ENCODE measurements at regions not wholly inside any gene's neighbourhood (a gene's known extent, or its start where the extent isn't known, plus 50 kb on each side); places are given as distances from the start of the nearest gene placed in this dataset.
"Not testable (repeated sequence)": the region's sequence is repeated elsewhere in the genome, so short reads cannot be mapped to it uniquely, and the experiment has no call there.

GRCh38 chr14:81605660-81606059, 72.0 kb upstream of the SEL1L start:
- BruUV-seq (replicated peaks): no TSS peak
- POLR2A ChIA-PET: no interaction called here
- CTCF ChIA-PET: interaction anchor here (0.6 kb wide), 1 partner anchor 35 kb away, joined by 3 read pairs; no protein-coding TSS in a partner anchor
- no peaks in the 10 kb centered on the region for H3K36me3 Mint-ChIP-seq (ENCODE audit: insufficient read depth, unreplicated experiment)
- H3K27ac Mint-ChIP-seq (ENCODE audit: low read depth, unreplicated experiment): no peak overlapping the region
- TF ChIP-seq CTCF (IDR thresholded peaks at IDR 0.05; ENCODE audit: unreplicated experiment): no peak
- DNase-seq (ENCODE audit: unreplicated experiment): no peak
- intact Hi-C loops (cut with micrococcal nuclease): no loop called here
- peaks cover 30% of the 10 kb centered on the region for H3K27me3 Mint-ChIP-seq (ENCODE audit: insufficient read depth, unreplicated experiment)
- no peaks in the 10 kb centered on the region for H3K9me3 Mint-ChIP-seq (ENCODE audit: unreplicated experiment)
- no peaks in the 10 kb centered on the region for H3K4me1 Mint-ChIP-seq (ENCODE audit: insufficient read depth, unreplicated experiment)
- H3K4me3 Mint-ChIP-seq (ENCODE audit: unreplicated experiment): no peak overlapping the region

- TF ChIP-seq CTCF (IDR thresholded peaks at IDR 0.05; ENCODE audit: unreplicated experiment): no peak
- Mint-ChIP-seq H3K4me1 (ENCODE audit: insufficient read depth, unreplicated experiment) (peaks cover 1% of the 10 kb centered on the region), H3K27ac (ENCODE audit: low read depth, unreplicated experiment) (no peak overlapping the region), H3K9me3 (ENCODE audit: unreplicated experiment) (peaks cover 15% of the 10 kb centered on the region), H3K4me3 (ENCODE audit: unreplicated experiment) (no peak overlapping the region), H3K36me3 (ENCODE audit: insufficient read depth, unreplicated experiment) (no peaks in the 10 kb centered on the region), H3K27me3 (ENCODE audit: insufficient read depth, unreplicated experiment) (peaks cover 3% of the 10 kb centered on the region)
- POLR2A ChIA-PET: no interaction called here
- CTCF ChIA-PET: interaction anchor here (1.2 to 3.0 kb wide), 3 partner anchors 9 to 12 kb away, joined by 3 to 7 read pairs (median 4); no protein-coding TSS in a partner anchor
- intact Hi-C loops (cut with micrococcal nuclease): no loop called here
- no TSS peak for BruUV-seq (replicated peaks)
- no peak for DNase-seq (ENCODE audit: unreplicated experiment)
Observed at GRCh38 chr14:81613341-81614045, 79.8 kb upstream of the SEL1L start.

GRCh38 chr14:81614302-81614701, 80.6 kb upstream of the SEL1L start:
- H3K27me3 Mint-ChIP-seq (ENCODE audit: insufficient read depth, unreplicated experiment); POLR2A ChIA-PET; H3K36me3 Mint-ChIP-seq (ENCODE audit: insufficient read depth, unreplicated experiment); BruUV-seq (replicated peaks); DNase-seq (ENCODE audit: unreplicated experiment); H3K4me1 Mint-ChIP-seq (ENCODE audit: insufficient read depth, unreplicated experiment); H3K4me3 Mint-ChIP-seq (ENCODE audit: unreplicated experiment); intact Hi-C loops (cut with micrococcal nuclease); H3K27ac Mint-ChIP-seq (ENCODE audit: low read depth, unreplicated experiment): not testable (repeated sequence)
- CTCF ChIA-PET: interaction anchor here (0.6 to 3.0 kb wide), 4 partner anchors 9 to 1449 kb away, joined by 3 to 7 read pairs (median 4); no protein-coding TSS in a partner anchor
- peaks cover 15% of the 10 kb centered on the region for H3K9me3 Mint-ChIP-seq (ENCODE audit: unreplicated experiment)

GRCh38 chr14:81618695-81619094, 85.0 kb upstream of the SEL1L start:
- Mint-ChIP-seq H3K4me1 (ENCODE audit: insufficient read depth, unreplicated experiment) (peaks cover 5% of the 10 kb centered on the region), H3K27me3 (ENCODE audit: insufficient read depth, unreplicated experiment) (no peaks in the 10 kb centered on the region), H3K27ac (ENCODE audit: low read depth, unreplicated experiment) (no peak overlapping the region), H3K9me3 (ENCODE audit: unreplicated experiment) (peaks cover 9% of the 10 kb centered on the region), H3K4me3 (ENCODE audit: unreplicated experiment) (no peak overlapping the region), H3K36me3 (ENCODE audit: insufficient read depth, unreplicated experiment) (no peaks in the 10 kb centered on the region)
- no TSS peak for BruUV-seq (replicated peaks)
- intact Hi-C loops (cut with micrococcal nuclease): no loop called here
- no peak for DNase-seq (ENCODE audit: unreplicated experiment)
- CTCF ChIA-PET: interaction anchor here (0.7 to 2.2 kb wide), 2 partner anchors 52 to 56 kb away, joined by 4 to 8 read pairs; no protein-coding TSS in a partner anchor
- no peak for TF ChIP-seq CTCF (IDR thresholded peaks at IDR 0.05; ENCODE audit: unreplicated experiment)
- POLR2A ChIA-PET: interaction anchor here (0.7 kb wide), 1 partner anchor 787 kb away, joined by 3 read pairs; no protein-coding TSS in a partner anchor
